ENCODE measurements at regions not wholly inside any gene's neighbourhood (a gene's known extent, or its start where the extent isn't known, plus 50 kb on each side); places are given as distances from the start of the nearest gene placed in this dataset.
"Not testable (repeated sequence)": the region's sequence is repeated elsewhere in the genome, so short reads cannot be mapped to it uniquely, and the experiment has no call there.

GRCh38 chr21:20443558-20444155 lies 554.6 kb upstream of the NCAM2 start:
- DNase-seq = no peak
- no peak overlapping the region for H3K4me3 Mint-ChIP-seq
- ChIA-PET CTCF (no interaction called here), POLR2A (no interaction called here)
- no peaks in the 10 kb centered on the region for H3K36me3 Mint-ChIP-seq (ENCODE audit: low read depth)
- no peak for ATAC-seq
- no peaks in the 10 kb centered on the region for H3K27me3 Mint-ChIP-seq (ENCODE audit: low read depth)
- no peaks in the 10 kb centered on the region for H3K4me1 Mint-ChIP-seq (ENCODE audit: low read depth)
- H3K9me3 Mint-ChIP-seq (ENCODE audit: insufficient read depth) = peaks cover 18% of the 10 kb centered on the region
- H3K27ac Mint-ChIP-seq = no peak overlapping the region

GRCh38 chr21:20445971-20446370 lies 552.2 kb upstream of the NCAM2 start:
- Mint-ChIP-seq H3K36me3 (ENCODE audit: low read depth) (no peaks in the 10 kb centered on the region), H3K27ac (no peak overlapping the region), H3K4me3 (no peak overlapping the region), H3K4me1 (ENCODE audit: low read depth) (no peaks in the 10 kb centered on the region), H3K9me3 (ENCODE audit: insufficient read depth) (peaks cover 18% of the 10 kb centered on the region), H3K27me3 (ENCODE audit: low read depth) (no peaks in the 10 kb centered on the region)
- POLR2A ChIA-PET = no interaction called here
- DNase-seq = no peak
- CTCF ChIA-PET = no interaction called here
- ATAC-seq = no peak

- DNase-seq (no peak), ATAC-seq (no peak)
- CTCF ChIA-PET = no interaction called here
- H3K9me3 Mint-ChIP-seq (ENCODE audit: insufficient read depth) = peaks cover 21% of the 10 kb centered on the region
- H3K27ac Mint-ChIP-seq = no peak overlapping the region
- no peaks in the 10 kb centered on the region for H3K27me3 Mint-ChIP-seq (ENCODE audit: low read depth)
- no peaks in the 10 kb centered on the region for H3K36me3 Mint-ChIP-seq (ENCODE audit: low read depth)
- H3K4me3 Mint-ChIP-seq = no peak overlapping the region
- no peaks in the 10 kb centered on the region for H3K4me1 Mint-ChIP-seq (ENCODE audit: low read depth)
- POLR2A ChIA-PET = no interaction called here
These were observed 547.2 kb upstream of the NCAM2 start for GRCh38 chr21:20451046-20451445.

- Mint-ChIP-seq H3K27me3 (ENCODE audit: low read depth) (no peaks in the 10 kb centered on the region), H3K36me3 (ENCODE audit: low read depth) (no peaks in the 10 kb centered on the region), H3K9me3 (ENCODE audit: insufficient read depth) (peaks cover 21% of the 10 kb centered on the region), H3K27ac (no peak overlapping the region), H3K4me3 (no peak overlapping the region), H3K4me1 (ENCODE audit: low read depth) (no peaks in the 10 kb centered on the region)
- DNase-seq (no peak), ATAC-seq (no peak)
- POLR2A ChIA-PET = no interaction called here
- CTCF ChIA-PET = no interaction called here
These were observed 545.3 kb upstream of the NCAM2 start for GRCh38 chr21:20452935-20453334.

- H3K4me1 Mint-ChIP-seq (ENCODE audit: low read depth) = no peaks in the 10 kb centered on the region
- no peaks in the 10 kb centered on the region for H3K27me3 Mint-ChIP-seq (ENCODE audit: low read depth)
- no peak overlapping the region for H3K4me3 Mint-ChIP-seq
- POLR2A ChIA-PET = no interaction called here
- no peaks in the 10 kb centered on the region for H3K36me3 Mint-ChIP-seq (ENCODE audit: low read depth)
- CTCF ChIA-PET = no interaction called here
- no peak overlapping the region for H3K27ac Mint-ChIP-seq
- ATAC-seq = no peak
- H3K9me3 Mint-ChIP-seq (ENCODE audit: insufficient read depth) = peaks cover 18% of the 10 kb centered on the region
- DNase-seq = no peak
These were observed 538.4 kb upstream of the NCAM2 start for GRCh38 chr21:20459838-20460237.

GRCh38 chr21:20463362-20463761 lies 534.8 kb upstream of the NCAM2 start:
- Mint-ChIP-seq H3K36me3 (ENCODE audit: low read depth) (no peaks in the 10 kb centered on the region), H3K9me3 (ENCODE audit: insufficient read depth) (peaks cover 18% of the 10 kb centered on the region), H3K4me1 (ENCODE audit: low read depth) (no peaks in the 10 kb centered on the region), H3K27ac (no peak overlapping the region), H3K27me3 (ENCODE audit: low read depth) (no peaks in the 10 kb centered on the region), H3K4me3 (no peak overlapping the region)
- ChIA-PET CTCF (no interaction called here), POLR2A (no interaction called here)
- no peak for ATAC-seq
- DNase-seq = no peak

GRCh38 chr21:20469361-20469760 lies 528.8 kb upstream of the NCAM2 start:
- Mint-ChIP-seq H3K4me1 (ENCODE audit: low read depth) (no peaks in the 10 kb centered on the region), H3K9me3 (ENCODE audit: insufficient read depth) (peaks cover 9% of the 10 kb centered on the region), H3K27ac (no peak overlapping the region), H3K36me3 (ENCODE audit: low read depth) (no peaks in the 10 kb centered on the region), H3K4me3 (no peak overlapping the region), H3K27me3 (ENCODE audit: low read depth) (no peaks in the 10 kb centered on the region)
- POLR2A ChIA-PET = no interaction called here
- CTCF ChIA-PET = no interaction called here
- DNase-seq (no peak), ATAC-seq (no peak)

- Mint-ChIP-seq H3K4me3 (no peak overlapping the region), H3K27ac (no peak overlapping the region), H3K9me3 (ENCODE audit: insufficient read depth) (peaks cover 16% of the 10 kb centered on the region), H3K4me1 (ENCODE audit: low read depth) (no peaks in the 10 kb centered on the region), H3K36me3 (ENCODE audit: low read depth) (no peaks in the 10 kb centered on the region), H3K27me3 (ENCODE audit: low read depth) (no peaks in the 10 kb centered on the region)
- DNase-seq = no peak
- ATAC-seq = no peak
- CTCF ChIA-PET = no interaction called here
- POLR2A ChIA-PET = no interaction called here
These were observed 511.9 kb upstream of the NCAM2 start for GRCh38 chr21:20486303-20486702.

- H3K36me3 Mint-ChIP-seq (ENCODE audit: low read depth); ATAC-seq; H3K4me1 Mint-ChIP-seq (ENCODE audit: low read depth); POLR2A ChIA-PET; H3K27me3 Mint-ChIP-seq (ENCODE audit: low read depth); H3K27ac Mint-ChIP-seq; DNase-seq; H3K4me3 Mint-ChIP-seq; CTCF ChIA-PET: not testable (repeated sequence)
- peaks cover 45% of the 10 kb centered on the region for H3K9me3 Mint-ChIP-seq (ENCODE audit: insufficient read depth)
These were observed 495.3 kb upstream of the NCAM2 start for GRCh38 chr21:20502915-20503314.

- H3K27me3 Mint-ChIP-seq (ENCODE audit: low read depth) = no peaks in the 10 kb centered on the region
These were observed 490.4 kb upstream of the NCAM2 start for GRCh38 chr21:20507783-20508182.

GRCh38 chr21:20511216-20511880 lies 486.9 kb upstream of the NCAM2 start:
- POLR2A ChIA-PET = no interaction called here
- H3K4me3 Mint-ChIP-seq = no peak overlapping the region
- no peaks in the 10 kb centered on the region for H3K4me1 Mint-ChIP-seq (ENCODE audit: low read depth)
- CTCF ChIA-PET = no interaction called here
- H3K36me3 Mint-ChIP-seq (ENCODE audit: low read depth) = no peaks in the 10 kb centered on the region
- peaks cover 3% of the 10 kb centered on the region for H3K9me3 Mint-ChIP-seq (ENCODE audit: insufficient read depth)
- no peak for DNase-seq
- no peak overlapping the region for H3K27ac Mint-ChIP-seq
- no peak for ATAC-seq
- no peaks in the 10 kb centered on the region for H3K27me3 Mint-ChIP-seq (ENCODE audit: low read depth)

More at GRCh38 chr21:20507783-20508182, 490.4 kb upstream of the NCAM2 start:
- ATAC-seq (no peak), DNase-seq (no peak)
- H3K4me1 Mint-ChIP-seq (ENCODE audit: low read depth) = no peaks in the 10 kb centered on the region
- POLR2A ChIA-PET = no interaction called here
- H3K36me3 Mint-ChIP-seq (ENCODE audit: low read depth) = no peaks in the 10 kb centered on the region
- H3K27ac Mint-ChIP-seq = no peak overlapping the region
- no peak overlapping the region for H3K4me3 Mint-ChIP-seq
- H3K9me3 Mint-ChIP-seq (ENCODE audit: insufficient read depth) = peaks cover 25% of the 10 kb centered on the region
- CTCF ChIA-PET = no interaction called here

GRCh38 chr21:20515446-20515845 lies 482.8 kb upstream of the NCAM2 start:
- Mint-ChIP-seq H3K27ac (no peak overlapping the region), H3K27me3 (ENCODE audit: low read depth) (no peaks in the 10 kb centered on the region), H3K4me3 (no peak overlapping the region), H3K36me3 (ENCODE audit: low read depth) (no peaks in the 10 kb centered on the region), H3K9me3 (ENCODE audit: insufficient read depth) (peaks cover 3% of the 10 kb centered on the region), H3K4me1 (ENCODE audit: low read depth) (no peaks in the 10 kb centered on the region)
- ATAC-seq = no peak
- POLR2A ChIA-PET = no interaction called here
- no peak for DNase-seq
- CTCF ChIA-PET = no interaction called here

- Mint-ChIP-seq H3K4me3 (no peak overlapping the region), H3K4me1 (ENCODE audit: low read depth) (no peaks in the 10 kb centered on the region), H3K27ac (no peak overlapping the region), H3K36me3 (ENCODE audit: low read depth) (no peaks in the 10 kb centered on the region), H3K27me3 (ENCODE audit: low read depth) (no peaks in the 10 kb centered on the region), H3K9me3 (ENCODE audit: insufficient read depth) (no peaks in the 10 kb centered on the region)
- ChIA-PET CTCF (no interaction called here), POLR2A (no interaction called here)
- DNase-seq (no peak), ATAC-seq (no peak)
These were observed 479.1 kb upstream of the NCAM2 start for GRCh38 chr21:20519076-20519475.
